ENCODE measurements at regions not wholly inside any gene's neighbourhood (a gene's known extent, or its start where the extent isn't known, plus 50 kb on each side); places are given as distances from the start of the nearest gene placed in this dataset.

DNA sequence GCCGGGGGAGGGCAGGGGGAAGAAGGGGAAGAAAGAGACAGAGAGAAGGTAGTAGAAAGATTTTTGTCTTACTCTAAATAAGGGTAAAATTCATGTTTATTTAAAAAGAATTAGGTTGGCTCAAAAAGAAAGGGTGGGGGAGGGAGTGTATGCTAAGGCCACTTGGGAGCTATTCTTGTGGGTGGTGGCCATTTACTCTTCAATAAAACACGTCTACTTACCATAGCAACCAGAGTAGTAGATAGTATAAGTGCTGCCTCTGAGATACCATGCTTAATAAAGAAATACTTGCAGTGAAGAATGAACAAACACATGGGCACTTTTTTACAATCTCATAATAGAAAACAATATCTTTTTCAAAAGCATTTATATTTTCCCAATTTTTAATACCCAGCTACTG is 538.1 kb upstream of the PTBP2 start:
- H3K27ac ChIP-seq (ENCODE audit: low read length) = no peak overlapping the region
- no peaks in the 10 kb centered on the region for H3K36me3 ChIP-seq (ENCODE audit: control insufficient read depth, low read depth, low read length)
- no peaks in the 10 kb centered on the region for H3K27me3 ChIP-seq (ENCODE audit: control insufficient read depth, insufficient read depth, low read length)
- no peaks in the 10 kb centered on the region for H3K9me3 ChIP-seq (ENCODE audit: control insufficient read depth, low read depth, low read length)
- H3K4me3 ChIP-seq (ENCODE audit: low read length) = no peak overlapping the region
- H3K9ac ChIP-seq (ENCODE audit: low read length) = no peak overlapping the region
- peaks cover 27% of the 10 kb centered on the region for H3K4me1 ChIP-seq (ENCODE audit: control insufficient read depth, low read depth, low read length)

DNA sequence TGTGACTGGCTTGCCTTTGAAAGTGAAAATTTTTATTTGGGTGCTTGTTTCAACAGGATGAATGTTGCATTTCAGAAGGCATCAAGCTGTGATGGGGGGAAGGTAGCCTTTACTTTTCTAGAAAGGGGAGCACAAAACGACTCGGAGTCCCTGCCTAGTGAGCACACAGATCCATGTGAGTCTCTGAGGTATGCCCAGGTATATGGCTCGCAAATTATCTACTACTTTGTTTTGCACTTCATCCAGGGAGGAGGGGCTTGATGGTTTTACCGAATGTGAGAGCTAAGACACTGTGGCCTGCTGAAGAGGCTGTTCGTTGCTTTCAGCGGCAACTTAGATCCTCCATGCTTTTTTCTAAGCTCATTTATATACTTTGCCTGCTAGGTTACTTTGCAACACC is 537.7 kb upstream of the PTBP2 start:
- Histone ChIP-seq H3K27ac (ENCODE audit: low read length) (no peak overlapping the region), H3K36me3 (ENCODE audit: control insufficient read depth, low read depth, low read length) (no peaks in the 10 kb centered on the region), H3K4me3 (ENCODE audit: low read length) (no peak overlapping the region), H3K9ac (ENCODE audit: low read length) (no peak overlapping the region), H3K27me3 (ENCODE audit: control insufficient read depth, insufficient read depth, low read length) (no peaks in the 10 kb centered on the region), H3K9me3 (ENCODE audit: control insufficient read depth, low read depth, low read length) (no peaks in the 10 kb centered on the region), H3K4me1 (ENCODE audit: control insufficient read depth, low read depth, low read length) (peaks cover 27% of the 10 kb centered on the region)

DNA sequence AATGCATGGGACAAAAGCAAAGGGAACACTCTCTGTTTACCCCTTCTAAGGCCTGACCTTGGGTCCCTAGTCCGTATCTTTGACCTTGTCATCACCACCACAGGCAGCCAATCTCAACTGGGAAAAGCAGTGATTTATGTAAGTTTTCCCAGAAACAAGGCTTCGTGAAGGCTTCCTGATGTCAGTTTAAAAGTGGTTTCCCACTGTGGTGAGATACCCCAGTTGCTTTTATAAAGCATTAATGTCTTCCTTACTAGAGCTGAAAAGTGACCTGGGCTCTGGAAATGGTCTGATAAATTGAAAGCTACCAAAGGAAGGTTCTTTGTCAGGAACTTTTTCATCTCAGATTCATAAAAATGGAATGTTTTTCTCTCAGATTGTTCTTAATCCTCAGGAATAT is 536.4 kb upstream of the PTBP2 start:
- Histone ChIP-seq H3K27me3 (ENCODE audit: control insufficient read depth, insufficient read depth, low read length) (no peaks in the 10 kb centered on the region), H3K9me3 (ENCODE audit: control insufficient read depth, low read depth, low read length) (peaks cover under 1% of the 10 kb centered on the region), H3K4me3 (ENCODE audit: low read length) (no peak overlapping the region), H3K4me1 (ENCODE audit: control insufficient read depth, low read depth, low read length) (peaks cover 27% of the 10 kb centered on the region), H3K9ac (ENCODE audit: low read length) (no peak overlapping the region), H3K27ac (ENCODE audit: low read length) (no peak overlapping the region), H3K36me3 (ENCODE audit: control insufficient read depth, low read depth, low read length) (no peaks in the 10 kb centered on the region)

DNA sequence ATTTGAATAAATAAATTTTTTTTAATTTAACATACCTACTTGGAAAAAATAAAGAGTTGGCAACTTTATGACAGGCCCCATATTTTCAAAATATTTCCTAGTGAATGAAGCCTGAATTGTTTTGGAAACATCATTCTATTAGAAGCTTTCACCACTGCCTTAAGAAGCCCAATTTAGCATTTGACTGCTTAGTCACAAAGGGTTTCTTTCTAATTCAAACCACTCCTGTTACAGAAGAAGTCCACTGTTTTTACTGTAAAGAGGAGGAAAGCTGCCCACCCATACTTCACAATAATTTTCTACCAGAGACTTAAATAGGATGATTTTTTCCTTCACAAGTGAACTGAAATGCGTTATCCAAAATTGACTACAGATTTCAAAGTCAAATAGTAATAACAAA is 534.6 kb upstream of the PTBP2 start:
- H3K36me3 ChIP-seq (ENCODE audit: control insufficient read depth, low read depth, low read length) = no peaks in the 10 kb centered on the region
- H3K9me3 ChIP-seq (ENCODE audit: control insufficient read depth, low read depth, low read length) = peaks cover 18% of the 10 kb centered on the region
- no peaks in the 10 kb centered on the region for H3K27me3 ChIP-seq (ENCODE audit: control insufficient read depth, insufficient read depth, low read length)
- H3K4me3 ChIP-seq (ENCODE audit: low read length) = no peak overlapping the region
- H3K9ac ChIP-seq (ENCODE audit: low read length) = no peak overlapping the region
- peaks cover 27% of the 10 kb centered on the region for H3K4me1 ChIP-seq (ENCODE audit: control insufficient read depth, low read depth, low read length)
- H3K27ac ChIP-seq (ENCODE audit: low read length) = no peak overlapping the region

DNA sequence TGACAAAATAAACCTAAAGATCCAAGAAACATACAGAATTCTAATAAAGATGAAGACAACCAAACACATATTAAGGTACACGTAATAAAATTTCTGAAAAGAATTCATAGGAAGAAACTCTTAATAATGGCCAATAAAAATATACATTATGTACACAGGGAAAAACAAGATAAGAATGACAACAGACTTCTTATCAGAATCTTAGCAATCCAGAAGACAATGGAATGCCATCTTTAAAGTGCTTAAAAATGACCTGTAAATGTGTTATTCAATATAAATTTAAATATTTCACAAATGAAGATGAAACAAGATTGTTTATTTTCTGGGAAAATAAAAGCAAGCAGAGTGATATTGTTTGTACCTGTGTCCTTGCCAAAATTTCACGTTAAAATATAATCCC is 530.4 kb upstream of the PTBP2 start:
- no peak overlapping the region for H3K9ac ChIP-seq (ENCODE audit: low read length)
- H3K4me3 ChIP-seq (ENCODE audit: low read length) = no peak overlapping the region
- no peaks in the 10 kb centered on the region for H3K27me3 ChIP-seq (ENCODE audit: control insufficient read depth, insufficient read depth, low read length)
- no peak overlapping the region for H3K27ac ChIP-seq (ENCODE audit: low read length)
- H3K36me3 ChIP-seq (ENCODE audit: control insufficient read depth, low read depth, low read length) = no peaks in the 10 kb centered on the region
- H3K9me3 ChIP-seq (ENCODE audit: control insufficient read depth, low read depth, low read length) = peaks cover 29% of the 10 kb centered on the region
- peaks cover 12% of the 10 kb centered on the region for H3K4me1 ChIP-seq (ENCODE audit: control insufficient read depth, low read depth, low read length)

DNA sequence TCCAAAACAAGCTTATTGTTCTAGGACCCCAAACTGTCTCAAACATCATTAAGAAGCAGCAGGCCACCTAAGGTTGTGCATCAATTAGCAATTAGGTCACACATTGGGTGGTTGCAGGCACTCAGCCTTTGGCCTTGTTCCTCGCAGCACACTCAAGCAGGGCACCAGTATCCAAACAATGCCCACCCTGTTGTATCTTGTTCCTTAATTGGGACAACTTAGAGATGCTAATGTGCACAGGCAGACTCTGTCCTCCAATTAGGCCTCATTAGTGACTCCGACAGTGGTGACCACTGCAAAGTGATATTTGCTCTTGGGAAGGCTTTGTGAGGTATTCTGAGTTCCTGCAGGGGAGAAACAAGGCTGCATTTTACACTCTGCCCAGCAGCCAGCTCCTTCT is 515.1 kb upstream of the PTBP2 start:
- H3K9ac ChIP-seq (ENCODE audit: low read length) = no peak overlapping the region
- no peak overlapping the region for H3K27ac ChIP-seq (ENCODE audit: low read length)
- H3K9me3 ChIP-seq (ENCODE audit: control insufficient read depth, low read depth, low read length) = no peaks in the 10 kb centered on the region
- no peak overlapping the region for H3K4me3 ChIP-seq (ENCODE audit: low read length)
- H3K4me1 ChIP-seq (ENCODE audit: control insufficient read depth, low read depth, low read length) = no peaks in the 10 kb centered on the region
- no peaks in the 10 kb centered on the region for H3K36me3 ChIP-seq (ENCODE audit: control insufficient read depth, low read depth, low read length)
- no peaks in the 10 kb centered on the region for H3K27me3 ChIP-seq (ENCODE audit: control insufficient read depth, insufficient read depth, low read length)

DNA sequence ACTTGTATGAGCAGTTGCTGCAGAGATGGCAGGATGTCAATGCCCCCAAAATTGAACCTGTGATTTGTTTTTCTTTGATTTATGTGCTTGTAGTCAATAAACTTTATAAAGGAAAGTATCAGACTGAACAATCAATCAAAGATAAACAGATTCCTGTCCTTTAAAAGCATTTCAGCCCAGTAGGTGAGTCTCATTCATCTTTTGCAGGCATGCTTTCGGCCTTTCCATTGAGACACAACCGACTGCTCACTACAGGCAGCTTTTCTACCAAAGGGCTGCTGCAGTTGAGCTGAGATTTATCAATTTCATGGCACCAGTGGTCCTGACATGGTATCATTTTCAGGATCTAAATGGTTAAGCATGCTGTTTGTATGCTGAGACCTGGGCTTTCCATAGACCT is 513.6 kb upstream of the PTBP2 start:
- Histone ChIP-seq H3K9ac (ENCODE audit: low read length) (no peak overlapping the region), H3K36me3 (ENCODE audit: control insufficient read depth, low read depth, low read length) (no peaks in the 10 kb centered on the region), H3K4me1 (ENCODE audit: control insufficient read depth, low read depth, low read length) (no peaks in the 10 kb centered on the region), H3K4me3 (ENCODE audit: low read length) (no peak overlapping the region), H3K27me3 (ENCODE audit: control insufficient read depth, insufficient read depth, low read length) (no peaks in the 10 kb centered on the region), H3K27ac (ENCODE audit: low read length) (no peak overlapping the region), H3K9me3 (ENCODE audit: control insufficient read depth, low read depth, low read length) (no peaks in the 10 kb centered on the region)

DNA sequence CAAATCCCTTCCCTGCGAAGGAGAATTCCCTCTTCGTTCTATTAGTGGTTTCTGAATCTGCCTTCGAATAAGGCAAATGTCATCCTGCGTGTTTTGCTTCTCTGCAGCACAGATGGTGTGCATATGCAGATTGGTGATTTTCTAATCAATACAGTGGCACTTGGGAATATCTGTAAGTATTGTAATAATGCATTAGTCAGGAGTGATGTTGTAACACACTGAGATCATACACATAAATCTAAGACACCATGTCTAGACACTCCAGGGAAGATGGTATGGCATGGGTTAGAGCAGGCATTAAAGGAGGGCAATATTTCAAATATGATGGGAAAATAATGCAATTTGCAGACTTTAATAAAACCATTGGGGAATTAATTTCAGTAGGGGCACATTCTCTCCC is 513.2 kb upstream of the PTBP2 start:
- no peak overlapping the region for H3K4me3 ChIP-seq (ENCODE audit: low read length)
- H3K36me3 ChIP-seq (ENCODE audit: control insufficient read depth, low read depth, low read length) = no peaks in the 10 kb centered on the region
- H3K27ac ChIP-seq (ENCODE audit: low read length) = no peak overlapping the region
- H3K9me3 ChIP-seq (ENCODE audit: control insufficient read depth, low read depth, low read length) = no peaks in the 10 kb centered on the region
- no peaks in the 10 kb centered on the region for H3K4me1 ChIP-seq (ENCODE audit: control insufficient read depth, low read depth, low read length)
- H3K27me3 ChIP-seq (ENCODE audit: control insufficient read depth, insufficient read depth, low read length) = no peaks in the 10 kb centered on the region
- no peak overlapping the region for H3K9ac ChIP-seq (ENCODE audit: low read length)

DNA sequence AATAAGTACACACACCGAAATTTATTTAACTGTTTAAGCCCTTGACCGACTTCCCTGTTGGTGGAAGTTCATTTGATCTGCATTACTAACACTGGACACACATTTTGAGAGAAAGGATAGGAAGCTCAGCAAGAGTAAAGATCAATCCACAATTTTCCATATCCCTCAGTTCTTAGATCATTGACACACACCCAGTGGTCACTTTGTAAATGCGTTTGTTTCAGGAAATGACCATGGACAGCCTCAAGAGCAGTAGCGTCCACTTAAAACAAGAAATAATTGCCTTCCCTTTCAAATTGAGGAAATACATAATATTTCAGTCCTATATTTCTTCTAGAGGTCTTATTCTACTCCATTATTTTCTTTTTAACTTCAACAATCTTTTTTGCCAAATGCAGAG is 511.5 kb upstream of the PTBP2 start:
- H3K36me3 ChIP-seq (ENCODE audit: control insufficient read depth, low read depth, low read length) = no peaks in the 10 kb centered on the region
- no peak overlapping the region for H3K4me3 ChIP-seq (ENCODE audit: low read length)
- no peaks in the 10 kb centered on the region for H3K4me1 ChIP-seq (ENCODE audit: control insufficient read depth, low read depth, low read length)
- H3K27me3 ChIP-seq (ENCODE audit: control insufficient read depth, insufficient read depth, low read length) = no peaks in the 10 kb centered on the region
- H3K27ac ChIP-seq (ENCODE audit: low read length) = no peak overlapping the region
- no peaks in the 10 kb centered on the region for H3K9me3 ChIP-seq (ENCODE audit: control insufficient read depth, low read depth, low read length)
- no peak overlapping the region for H3K9ac ChIP-seq (ENCODE audit: low read length)

DNA sequence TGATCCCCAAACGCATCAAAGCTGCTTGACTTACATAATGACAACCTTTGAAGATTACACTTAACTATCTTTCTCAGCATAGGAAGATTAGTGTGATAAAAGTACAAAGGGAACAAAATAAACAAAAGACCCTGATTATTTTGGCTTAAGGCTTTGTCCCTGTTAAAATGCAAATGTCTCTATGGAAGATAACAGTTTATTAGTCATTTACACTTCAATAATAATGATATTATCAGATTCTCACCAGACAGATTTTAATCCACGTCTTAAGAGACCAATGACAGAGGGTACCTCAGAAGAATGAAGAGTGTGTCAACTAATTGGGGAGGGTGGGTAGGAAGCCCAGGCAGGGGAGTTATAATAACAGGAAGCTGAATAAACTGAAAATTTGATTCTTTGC is 510.4 kb upstream of the PTBP2 start:
- H3K9ac ChIP-seq (ENCODE audit: low read length) = no peak overlapping the region
- H3K36me3 ChIP-seq (ENCODE audit: control insufficient read depth, low read depth, low read length) = no peaks in the 10 kb centered on the region

DNA sequence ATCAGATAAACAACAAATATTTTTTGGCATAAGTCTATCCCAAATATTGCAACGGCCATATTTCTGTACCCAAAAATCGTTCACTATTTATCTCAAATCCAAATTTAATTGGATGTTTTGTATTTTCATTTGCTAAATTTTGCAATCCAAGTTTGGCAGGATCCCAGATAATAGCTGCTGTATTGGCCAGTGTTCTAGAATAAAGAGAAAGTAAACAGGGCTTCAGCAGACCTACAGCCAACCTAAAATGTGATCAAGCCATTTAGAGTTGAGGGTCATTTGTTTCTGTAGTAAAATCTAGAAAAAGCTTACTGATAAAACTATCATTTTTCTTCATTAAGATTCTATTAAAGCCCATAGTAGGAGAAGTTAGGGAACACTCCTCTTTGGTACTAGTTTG is 506.6 kb upstream of the PTBP2 start:
- no peak overlapping the region for H3K4me3 ChIP-seq (ENCODE audit: low read length)

More for the DNA sequence above, 510.4 kb upstream of the PTBP2 start:
- H3K27me3 ChIP-seq (ENCODE audit: control insufficient read depth, insufficient read depth, low read length) = no peaks in the 10 kb centered on the region
- H3K27ac ChIP-seq (ENCODE audit: low read length) = no peak overlapping the region
- no peak overlapping the region for H3K4me3 ChIP-seq (ENCODE audit: low read length)
- no peaks in the 10 kb centered on the region for H3K4me1 ChIP-seq (ENCODE audit: control insufficient read depth, low read depth, low read length)
- no peaks in the 10 kb centered on the region for H3K9me3 ChIP-seq (ENCODE audit: control insufficient read depth, low read depth, low read length)

DNA sequence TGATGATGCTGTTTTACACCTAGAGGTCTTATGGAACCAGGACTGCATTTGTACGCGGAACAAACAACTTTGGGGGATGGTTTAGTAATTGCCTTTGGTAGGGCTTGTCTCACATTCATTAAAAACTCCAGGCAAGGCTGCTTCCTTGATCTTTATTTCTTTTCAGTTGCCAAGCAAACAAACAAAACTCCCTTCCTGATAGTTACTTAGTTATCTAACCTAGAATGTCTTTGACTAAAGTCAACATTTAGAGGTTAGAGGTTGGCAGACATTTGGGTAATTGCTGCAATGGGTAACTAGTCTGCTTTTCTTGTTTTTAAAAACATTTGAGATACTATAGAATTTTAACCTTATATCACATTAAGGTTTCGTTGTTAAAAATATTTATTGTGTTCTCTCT is 500.9 kb upstream of the PTBP2 start:
- H3K9ac ChIP-seq (ENCODE audit: low read length) = no peak overlapping the region
- no peak overlapping the region for H3K4me3 ChIP-seq (ENCODE audit: low read length)
- no peaks in the 10 kb centered on the region for H3K27me3 ChIP-seq (ENCODE audit: control insufficient read depth, insufficient read depth, low read length)
- H3K4me1 ChIP-seq (ENCODE audit: control insufficient read depth, low read depth, low read length) = no peaks in the 10 kb centered on the region
- H3K9me3 ChIP-seq (ENCODE audit: control insufficient read depth, low read depth, low read length) = no peaks in the 10 kb centered on the region
- H3K27ac ChIP-seq (ENCODE audit: low read length) = no peak overlapping the region
- no peaks in the 10 kb centered on the region for H3K36me3 ChIP-seq (ENCODE audit: control insufficient read depth, low read depth, low read length)

More for the DNA sequence above, 506.6 kb upstream of the PTBP2 start:
- Histone ChIP-seq H3K27ac (ENCODE audit: low read length) (no peak overlapping the region), H3K9me3 (ENCODE audit: control insufficient read depth, low read depth, low read length) (no peaks in the 10 kb centered on the region), H3K4me1 (ENCODE audit: control insufficient read depth, low read depth, low read length) (no peaks in the 10 kb centered on the region), H3K9ac (ENCODE audit: low read length) (no peak overlapping the region), H3K36me3 (ENCODE audit: control insufficient read depth, low read depth, low read length) (no peaks in the 10 kb centered on the region), H3K27me3 (ENCODE audit: control insufficient read depth, insufficient read depth, low read length) (no peaks in the 10 kb centered on the region)

Data from iPS-18a (cell line).